Lower leg skin (tissue), 4 donors: ENCODE measurements at regions not wholly inside any gene's neighbourhood (a gene's known extent, or its start where the extent isn't known, plus 50 kb on each side); places are given as distances from the start of the nearest gene placed in this dataset.
"Not testable (repeated sequence)": the region's sequence is repeated elsewhere in the genome, so short reads cannot be mapped to it uniquely, and the experiment has no call there.

ENCODE experiments used
- DNase-seq, 2 donors: peaks; one replicate each; pipeline ENCODE4 v3.0.0-alpha.2; 2019; ENCODE audit warnings: low spot score in 2 of 2
- H3K4me3 ChIP-seq: fragments of 200-600 bp; sonication (generic); 2 replicates; pipeline ENCODE4 v1.5.1; 2017; ENCODE audit warnings: mild to moderate bottlenecking, low read depth; ENCODE audit not compliant: poor library complexity, severe bottlenecking
- CTCF ChIP-seq, 3 donors: fragments of 450-650 bp; IDR thresholded peaks; one replicate each; pipeline ENCODE4 v1.5.1; 2016; ENCODE audit warnings: antibody characterized with exemption in 3 of 3, mild to moderate bottlenecking in 3 of 3, moderate library complexity in 2 of 3
- POLR2A ChIP-seq, 2 donors: fragments of 450-650 bp; IDR thresholded peaks; one replicate each; pipeline ENCODE4 v1.6.1; 2016 to 2017; ENCODE audit warnings: antibody characterized with exemption in 2 of 2, mild to moderate bottlenecking in 1 of 2, moderate library complexity in 1 of 2
- WGBS, 2 donors: methylation state at CpG; one replicate each; pipeline ENCODE4 v1.1.5; 2018; 5-methylcytosine and 5-hydroxymethylcytosine counted together
- intact Hi-C: fragments of 100-400 bp; cut with DNase I; formaldehyde crosslinking; loops from one replicate; pipeline ENCODE4 v1.15.0; 2023; ENCODE audit warnings: low total_unique reads

- no peak for TF ChIP-seq POLR2A (IDR thresholded peaks at IDR 0.05)
- TF ChIP-seq CTCF (IDR thresholded peaks at IDR 0.05) = no peak
- DNase-seq = no peak
- intact Hi-C loops = no loop called here
- WGBS, 2 donors = 86 to 91% methylated on average over 2 of the region's 2 CpGs
- no peak overlapping the region for H3K4me3 ChIP-seq
Observed at GRCh38 chr4:65234061-65234460, 436.2 kb downstream of the EPHA5 start.

DNA sequence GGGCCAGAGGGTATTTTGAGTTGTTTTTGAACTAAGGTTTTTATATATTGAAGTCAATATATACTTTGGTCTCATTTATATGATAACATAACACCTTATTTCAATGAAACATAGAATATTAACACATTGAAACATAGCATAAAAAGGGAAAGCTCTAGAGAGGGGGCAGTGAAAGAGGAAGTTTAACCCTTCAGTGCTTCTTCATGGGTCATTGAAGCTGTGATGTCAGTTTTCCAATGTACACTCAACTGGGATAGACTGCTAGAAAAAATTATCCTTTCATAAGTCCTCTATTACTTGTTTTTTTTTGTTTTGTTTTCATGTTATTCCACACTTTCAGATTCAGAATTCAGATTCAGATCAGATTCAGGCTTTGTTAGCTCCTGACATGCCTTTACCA, 442.7 kb downstream of the EPHA5 start:
- DNase-seq = no peak
- no peak overlapping the region for H3K4me3 ChIP-seq
- no peak for TF ChIP-seq POLR2A (IDR thresholded peaks at IDR 0.05)
- TF ChIP-seq CTCF (IDR thresholded peaks at IDR 0.05) = no peak
- intact Hi-C loops = no loop called here

GRCh38 chr4:65223601-65224000, 446.7 kb downstream of the EPHA5 start:
- no peak overlapping the region for H3K4me3 ChIP-seq
- no peak for TF ChIP-seq POLR2A (IDR thresholded peaks at IDR 0.05)
- TF ChIP-seq CTCF (IDR thresholded peaks at IDR 0.05) = no peak
- intact Hi-C loops = no loop called here
- 91% methylated on average over 2 of the region's 2 CpGs for whole genome bisulfite sequencing, 2 donors
- no peak for DNase-seq

DNA sequence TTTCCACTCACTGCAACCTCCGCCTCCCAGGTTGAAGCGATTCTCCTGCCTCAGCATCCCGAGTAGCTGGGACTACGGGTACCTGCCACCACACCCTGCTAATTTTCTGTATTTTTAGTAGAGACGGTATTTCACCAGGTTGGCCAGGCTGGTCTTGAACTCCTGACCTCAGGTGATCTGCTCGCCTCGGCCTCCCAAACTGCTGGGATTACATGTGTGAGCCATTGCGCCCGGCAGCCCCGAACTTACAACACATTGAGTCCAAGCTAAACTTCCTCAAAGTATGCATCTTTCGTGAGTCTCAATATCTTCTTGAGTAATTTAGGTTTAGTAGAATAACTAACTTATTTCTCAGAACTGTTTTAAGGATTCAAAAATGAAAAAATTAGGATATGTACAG, 447.2 kb downstream of the EPHA5 start:
- 94% methylated on average over 11 of the region's 11 CpGs for WGBS, 2 donors
- intact Hi-C loops, H3K4me3 ChIP-seq, DNase-seq: not testable (repeated sequence)

DNA sequence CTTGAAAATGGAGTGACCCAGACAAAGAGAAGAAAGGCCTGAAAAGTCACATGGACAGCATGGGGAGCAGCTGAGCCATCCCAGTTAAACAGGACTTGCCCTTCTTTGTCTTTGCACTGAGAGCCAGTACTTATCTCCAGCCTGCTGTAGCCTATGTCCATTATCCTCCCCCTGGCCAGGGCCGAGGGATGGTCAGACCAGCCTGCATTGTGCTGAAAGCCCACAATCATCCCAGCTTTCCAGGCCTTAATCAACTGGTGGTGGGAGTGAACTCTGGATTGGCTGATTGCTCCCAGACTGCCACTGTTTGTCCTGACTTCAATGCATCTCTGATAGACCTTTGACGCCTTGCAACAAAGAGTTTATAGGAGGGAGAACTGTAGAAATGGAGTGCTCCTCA, 453.1 kb downstream of the EPHA5 start:
- WGBS, 2 donors = 61 to 81% methylated on average over 2 of the region's 2 CpGs

GRCh38 chr4:65202853-65203236, 467.4 kb downstream of the EPHA5 start:
- TF ChIP-seq POLR2A (IDR thresholded peaks at IDR 0.05) = no peak
- no peak for TF ChIP-seq CTCF (IDR thresholded peaks at IDR 0.05)
- intact Hi-C loops = no loop called here
- DNase-seq = no peak
- H3K4me3 ChIP-seq = no peak overlapping the region

More for the DNA sequence above, 453.1 kb downstream of the EPHA5 start:
- TF ChIP-seq POLR2A (IDR thresholded peaks at IDR 0.05) (no peak), CTCF (IDR thresholded peaks at IDR 0.05) (no peak)
- DNase-seq = no peak
- H3K4me3 ChIP-seq = no peak overlapping the region
- intact Hi-C loops = no loop called here
